NCI-H1694 treated with DMSO at 0.1 percent for 48 hours (cell line): ENCODE measurements at regions not wholly inside any gene's neighbourhood (a gene's known extent, or its start where the extent isn't known, plus 50 kb on each side); places are given as distances from the start of the nearest gene placed in this dataset.
"Not testable (repeated sequence)": the region's sequence is repeated elsewhere in the genome, so short reads cannot be mapped to it uniquely, and the experiment has no call there.

ENCODE experiments used
- DNase-seq: peaks from one replicate; lab custom pipeline; 2025; lab: John Stamatoyannopoulos, UW

- DNase-seq = no peak
Observed at GRCh38 chr14:86221755-86222154, 691.8 kb downstream of the FLRT2 start.

- DNase-seq = no peak
Observed at GRCh38 chr14:86221000-86221399, 691.1 kb downstream of the FLRT2 start.

- no peak for DNase-seq
Observed at GRCh38 chr14:86217523-86217922, 687.6 kb downstream of the FLRT2 start.

- DNase-seq = peak; percentile 15
Observed at GRCh38 chr14:86203843-86204242, 673.9 kb downstream of the FLRT2 start.

- no peak for DNase-seq
Observed at GRCh38 chr14:86196471-86196870, 666.5 kb downstream of the FLRT2 start.

GRCh38 chr14:86193756-86194155 lies 663.8 kb downstream of the FLRT2 start:
- no peak for DNase-seq

GRCh38 chr14:86179980-86180379 lies 650.0 kb downstream of the FLRT2 start:
- DNase-seq = no peak

GRCh38 chr14:86168371-86168770 lies 638.4 kb downstream of the FLRT2 start:
- no peak for DNase-seq

GRCh38 chr14:86166541-86166940 lies 636.6 kb downstream of the FLRT2 start:
- DNase-seq = no peak

- no peak for DNase-seq
Observed at GRCh38 chr14:86153480-86153879, 623.5 kb downstream of the FLRT2 start.

GRCh38 chr14:86143248-86143647 lies 613.3 kb downstream of the FLRT2 start:
- no peak for DNase-seq

- no peak for DNase-seq
Observed at GRCh38 chr14:86141966-86142365, 612.0 kb downstream of the FLRT2 start.

- no peak for DNase-seq
Observed at GRCh38 chr14:86129426-86129825, 599.5 kb downstream of the FLRT2 start.

GRCh38 chr14:86124328-86124727 lies 594.4 kb downstream of the FLRT2 start:
- no peak for DNase-seq

GRCh38 chr14:86115972-86116371 lies 586.0 kb downstream of the FLRT2 start:
- DNase-seq = no peak

- DNase-seq = not testable (repeated sequence)
Observed at GRCh38 chr14:86110871-86111270, 580.9 kb downstream of the FLRT2 start.

GRCh38 chr14:86104691-86105265 lies 574.8 kb downstream of the FLRT2 start:
- no peak for DNase-seq

- no peak for DNase-seq
Observed at GRCh38 chr14:86094512-86094911, 564.6 kb downstream of the FLRT2 start.

GRCh38 chr14:86091811-86092210 lies 561.9 kb downstream of the FLRT2 start:
- DNase-seq = no peak

- no peak for DNase-seq
Observed at GRCh38 chr14:86088156-86088555, 558.2 kb downstream of the FLRT2 start.

GRCh38 chr14:86087377-86087776 lies 557.4 kb downstream of the FLRT2 start:
- DNase-seq = no peak

- no peak for DNase-seq
Observed at GRCh38 chr14:86086962-86087361, 557.0 kb downstream of the FLRT2 start.

GRCh38 chr14:86084097-86084496 lies 554.2 kb downstream of the FLRT2 start:
- peak; percentile 47 for DNase-seq

GRCh38 chr14:86083616-86084015 lies 553.7 kb downstream of the FLRT2 start:
- DNase-seq = no peak
